H9 (cell line): ENCODE measurements at regions not wholly inside any gene's neighbourhood (a gene's known extent, or its start where the extent isn't known, plus 50 kb on each side); places are given as distances from the start of the nearest gene placed in this dataset.

Source experiments
- DNase-seq: peaks from one replicate; pipeline ENCODE4 v3.0.0-alpha.2; 2017
- H2AFZ ChIP-seq: one replicate; pipeline ENCODE4 v1.6.1; 2013; ENCODE audit warnings: mild to moderate bottlenecking, low read length, control low read depth, moderate library complexity
- H2AK5ac ChIP-seq: 2 replicates; pipeline ENCODE4 v1.6.1; 2013; ENCODE audit warnings: low read length, control low read depth, mixed read lengths; ENCODE audit not compliant: insufficient read length
- H2BK120ac ChIP-seq: one replicate; pipeline ENCODE4 v1.6.1; 2013; ENCODE audit warnings: low read depth, mild to moderate bottlenecking, low read length, control low read depth, inconsistent platforms; ENCODE audit not compliant: poor library complexity, severe bottlenecking
- H2BK12ac ChIP-seq: 2 replicates; pipeline ENCODE4 v1.6.1; 2013; ENCODE audit warnings: low read length, control low read depth, mixed read lengths, low read depth; ENCODE audit not compliant: insufficient read length
- H2BK15ac ChIP-seq: 2 replicates; pipeline ENCODE4 v1.6.1; 2013; ENCODE audit warnings: low read depth, low read length, control low read depth
- H2BK20ac ChIP-seq: one replicate; pipeline ENCODE4 v1.6.1; 2013; ENCODE audit warnings: low read depth, mild to moderate bottlenecking, low read length, control low read depth, inconsistent platforms; ENCODE audit not compliant: poor library complexity, severe bottlenecking
- H2BK5ac ChIP-seq: 2 replicates; pipeline ENCODE4 v1.6.1; 2013; ENCODE audit warnings: low read length, control low read depth, mixed read lengths; ENCODE audit not compliant: insufficient read length
- H3K14ac ChIP-seq: 2 replicates; pipeline ENCODE4 v1.6.1; 2013; ENCODE audit warnings: low read length, control low read depth; ENCODE audit not compliant: insufficient read depth
- H3K18ac ChIP-seq: 2 replicates; pipeline ENCODE4 v1.6.1; 2013; ENCODE audit warnings: low read depth, mild to moderate bottlenecking, mixed read lengths, low read length, control low read depth; ENCODE audit not compliant: insufficient read length
- H3K23ac ChIP-seq: 2 replicates; pipeline ENCODE4 v1.6.1; 2013; ENCODE audit warnings: low read length, control low read depth, mixed read lengths, low read depth; ENCODE audit not compliant: insufficient read length
- H3K23me2 ChIP-seq: 2 replicates; pipeline ENCODE4 v1.6.1; 2013; ENCODE audit warnings: low read depth, mild to moderate bottlenecking, mixed read lengths, low read length, control low read depth; ENCODE audit not compliant: insufficient read length, poor library complexity, severe bottlenecking
- H3K27ac ChIP-seq: 2 replicates; pipeline ENCODE4 v1.5.1; 2013; ENCODE audit warnings: low read length, control low read depth, mixed read lengths, low read depth; ENCODE audit not compliant: insufficient read length
- H3K27me3 ChIP-seq: 2 replicates; pipeline ENCODE4 v1.6.1; 2013; ENCODE audit warnings: low read length, control low read depth, inconsistent platforms; ENCODE audit not compliant: insufficient read depth
- H3K4ac ChIP-seq: 2 replicates; pipeline ENCODE4 v1.6.1; 2013; ENCODE audit warnings: low read depth, mild to moderate bottlenecking, control low read depth, inconsistent platforms, low read length, moderate library complexity
- H3K4me1 ChIP-seq: 2 replicates; pipeline ENCODE4 v1.6.1; 2013; ENCODE audit warnings: low read length, control low read depth, inconsistent platforms; ENCODE audit not compliant: insufficient read depth
- H3K4me2 ChIP-seq: 2 replicates; pipeline ENCODE4 v1.6.1; 2013; ENCODE audit warnings: low read length, control low read depth, mixed read lengths; ENCODE audit not compliant: insufficient read length, insufficient read depth
- H3K56ac ChIP-seq: 2 replicates; pipeline ENCODE4 v1.6.1; 2013; ENCODE audit warnings: low read depth, mild to moderate bottlenecking, mixed read lengths, low read length, control low read depth; ENCODE audit not compliant: insufficient read length
- H3K79me1 ChIP-seq: 2 replicates; pipeline ENCODE4 v1.6.1; 2013; ENCODE audit warnings: low read depth, mild to moderate bottlenecking, moderate library complexity, low read length, control low read depth, inconsistent platforms; ENCODE audit not compliant: insufficient read depth, poor library complexity, severe bottlenecking
- H3K79me2 ChIP-seq: 2 replicates; pipeline ENCODE4 v1.6.1; 2013; ENCODE audit warnings: low read length, control low read depth, inconsistent platforms; ENCODE audit not compliant: insufficient read depth
- H3K9ac ChIP-seq: 2 replicates; pipeline ENCODE4 v1.6.1; 2013; ENCODE audit warnings: low read length, control low read depth, mixed read lengths; ENCODE audit not compliant: insufficient read length; ENCODE audit errors: extremely low read depth
- H3K9me3 ChIP-seq: one replicate; pipeline ENCODE4 v1.6.1; 2013; ENCODE audit warnings: low read depth, low read length, inconsistent platforms; ENCODE audit not compliant: control insufficient read depth
- H3T11ph ChIP-seq: one replicate; pipeline ENCODE4 v1.6.1; 2013; ENCODE audit warnings: mild to moderate bottlenecking, low read length, control low read depth, inconsistent platforms
- H4K20me1 ChIP-seq: one replicate; pipeline ENCODE4 v1.6.1; 2013; ENCODE audit not compliant: control insufficient read depth, insufficient read length, insufficient read depth
- H4K5ac ChIP-seq: 2 replicates; pipeline ENCODE4 v1.6.1; 2013; ENCODE audit warnings: low read depth, mild to moderate bottlenecking, mixed read lengths, low read length, control low read depth; ENCODE audit not compliant: insufficient read length
- H4K8ac ChIP-seq: replicated peaks from 2 replicates; pipeline ENCODE4 v1.6.1; 2013; ENCODE audit warnings: low read length, control low read depth, mixed read lengths, low read depth; ENCODE audit not compliant: insufficient read length
- H4K91ac ChIP-seq: 2 replicates; pipeline ENCODE4 v1.6.1; 2013; ENCODE audit warnings: low read depth, mild to moderate bottlenecking, moderate library complexity, mixed read lengths, low read length, control low read depth; ENCODE audit not compliant: insufficient read length
- H3K27ac Mint-ChIP-seq, 3 experiments: 2 replicates in 2 of 3; 3 replicates in 1 of 3; pipeline ENCODE4 v1.8.0; 2020 to 2021; ENCODE audit warnings: mixed read lengths in 3 of 3, mild to moderate bottlenecking in 1 of 3, moderate library complexity in 1 of 3
- H3K27me3 Mint-ChIP-seq: 2 replicates; pipeline ENCODE4 v1.8.0; 2021; ENCODE audit warnings: low read depth, mild to moderate bottlenecking, moderate library complexity, mixed read lengths
- H3K36me3 Mint-ChIP-seq, 3 experiments: 2 replicates in 2 of 3; 3 replicates in 1 of 3; pipeline ENCODE4 v1.8.0; 2020 to 2021; ENCODE audit warnings: low read depth in 3 of 3, mixed read lengths in 3 of 3; ENCODE audit not compliant: insufficient read depth in 1 of 3
- H3K4me1 Mint-ChIP-seq, 2 experiments: 2 replicates each; pipeline ENCODE4 v1.8.0; 2020; ENCODE audit warnings: mixed read lengths in 2 of 2
- H3K4me3 Mint-ChIP-seq, 2 experiments: 2 replicates in 1 of 2; 3 replicates in 1 of 2; pipeline ENCODE4 v1.8.0; 2020 to 2021; ENCODE audit warnings: mild to moderate bottlenecking in 2 of 2, mixed read lengths in 2 of 2, moderate library complexity in 1 of 2
- H3K9me3 Mint-ChIP-seq, 2 experiments: 2 replicates in 1 of 2; 3 replicates in 1 of 2; pipeline ENCODE4 v1.8.0; 2020; ENCODE audit warnings: mild to moderate bottlenecking in 2 of 2, mixed read lengths in 2 of 2, moderate library complexity in 1 of 2
- WGBS: extraction: QIAGEN DNeasy Blood & Tissue Kit; methylation state at CpG from one replicate; pipeline ENCODE4 v1.1.7; 2013; ENCODE audit warnings: missing lambda C conversion rate, low lambda C conversion rate, mixed read lengths; ENCODE audit not compliant: insufficient read length; ENCODE audit errors: extremely low coverage; 5-methylcytosine and 5-hydroxymethylcytosine counted together
- TF ChIP-seq, protein P1 (sequence below): fragments of 200-600 bp; sonication (generic); conservative IDR thresholded peaks from 3 replicates; pipeline ENCODE4 v1.8.0; 2021; ENCODE audit warnings: antibody characterized with exemption, mild to moderate bottlenecking

DNA sequence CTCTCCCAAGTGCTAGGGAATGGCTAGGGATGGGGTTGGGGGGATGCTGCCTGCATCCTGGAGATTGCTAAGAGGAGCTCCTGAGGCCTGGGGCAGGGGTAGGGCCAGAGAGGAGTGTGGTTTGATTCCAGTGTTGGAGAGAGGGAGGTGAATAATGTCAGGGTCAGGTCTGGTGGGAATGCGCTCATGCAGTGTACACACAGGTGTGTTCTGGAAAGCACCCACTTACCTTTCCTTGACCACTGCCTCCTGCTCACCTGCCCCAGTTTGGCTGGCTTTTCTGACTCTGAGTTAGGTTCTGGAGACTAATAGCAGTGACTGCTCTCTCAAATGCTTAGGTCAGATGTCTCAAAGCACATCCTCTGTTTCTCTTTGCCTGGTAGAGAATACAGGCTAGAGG is 135.4 kb upstream of the BMPER start:
- Mint-ChIP-seq H3K27me3 (no peaks in the 10 kb centered on the region), H3K36me3 (no peaks in the 10 kb centered on the region), H3K4me3 (no peak overlapping the region), H3K27ac (no peak overlapping the region), H3K9me3 (no peaks in the 10 kb centered on the region), H3K4me1 (no peaks in the 10 kb centered on the region)
- Histone ChIP-seq H3T11ph (no peak overlapping the region), H3K56ac (no peak overlapping the region), H3K23me2 (no peaks in the 10 kb centered on the region), H4K5ac (no peak overlapping the region), H3K4me1 (no peaks in the 10 kb centered on the region), H3K14ac (no peak overlapping the region), H3K9me3 (no peaks in the 10 kb centered on the region), H2AFZ (no peak overlapping the region), H3K23ac (no peak overlapping the region), H2BK120ac (no peak overlapping the region), H3K79me2 (no peaks in the 10 kb centered on the region), H2BK20ac (no peak overlapping the region), H3K9ac (no peak overlapping the region), H2AK5ac (no peak overlapping the region), H3K27ac (no peak overlapping the region), H3K18ac (no peak overlapping the region), H2BK12ac (no peak overlapping the region), H3K4ac (no peak overlapping the region), H4K8ac (no peak overlapping the region), H2BK5ac (no peak overlapping the region), H3K27me3 (no peaks in the 10 kb centered on the region; the same call in none of the 2 replicates), H3K4me2 (no peak overlapping the region), H2BK15ac (no peak overlapping the region), H4K20me1 (no peaks in the 10 kb centered on the region), H4K91ac (no peak overlapping the region), H3K79me1 (no peaks in the 10 kb centered on the region)
- TF ChIP-seq, protein P1, sequence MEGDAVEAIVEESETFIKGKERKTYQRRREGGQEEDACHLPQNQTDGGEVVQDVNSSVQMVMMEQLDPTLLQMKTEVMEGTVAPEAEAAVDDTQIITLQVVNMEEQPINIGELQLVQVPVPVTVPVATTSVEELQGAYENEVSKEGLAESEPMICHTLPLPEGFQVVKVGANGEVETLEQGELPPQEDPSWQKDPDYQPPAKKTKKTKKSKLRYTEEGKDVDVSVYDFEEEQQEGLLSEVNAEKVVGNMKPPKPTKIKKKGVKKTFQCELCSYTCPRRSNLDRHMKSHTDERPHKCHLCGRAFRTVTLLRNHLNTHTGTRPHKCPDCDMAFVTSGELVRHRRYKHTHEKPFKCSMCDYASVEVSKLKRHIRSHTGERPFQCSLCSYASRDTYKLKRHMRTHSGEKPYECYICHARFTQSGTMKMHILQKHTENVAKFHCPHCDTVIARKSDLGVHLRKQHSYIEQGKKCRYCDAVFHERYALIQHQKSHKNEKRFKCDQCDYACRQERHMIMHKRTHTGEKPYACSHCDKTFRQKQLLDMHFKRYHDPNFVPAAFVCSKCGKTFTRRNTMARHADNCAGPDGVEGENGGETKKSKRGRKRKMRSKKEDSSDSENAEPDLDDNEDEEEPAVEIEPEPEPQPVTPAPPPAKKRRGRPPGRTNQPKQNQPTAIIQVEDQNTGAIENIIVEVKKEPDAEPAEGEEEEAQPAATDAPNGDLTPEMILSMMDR = no peak
- no CpG with 5 or more reads among the region's 1 CpG for WGBS
- no peak for DNase-seq
